Right lobe of liver (tissue), 4 donors: ENCODE measurements at regions not wholly inside any gene's neighbourhood (a gene's known extent, or its start where the extent isn't known, plus 50 kb on each side); places are given as distances from the start of the nearest gene placed in this dataset.

Experiments
- CTCF ChIP-seq, 4 donors: fragments of 200-600 bp in 3 of 4; fragments of 450-650 bp in 1 of 4; IDR thresholded peaks; one replicate each; pipeline versions ENCODE4 v1.5.1 to v1.8.0; 2016 to 2022; ENCODE audit warnings: antibody characterized with exemption in 4 of 4, mild to moderate bottlenecking in 2 of 4
- POLR2A ChIP-seq: fragments of 450-650 bp; IDR thresholded peaks from one replicate; pipeline ENCODE4 v1.6.1; 2017; ENCODE audit warnings: antibody characterized with exemption, mild to moderate bottlenecking
- donor health status: DM: no; HTN: no; CAD: no.
- donor health status: DM: no; HTN: no; CAD: no.
- donor health status: DM: no; HTN: yes; CAD: no.

GRCh38 chr6:21847711-21848480 is 254.3 kb downstream of the SOX4 start:
- TF ChIP-seq CTCF (IDR thresholded peaks at IDR 0.05), result no peak
- TF ChIP-seq POLR2A, result no peak
